ELR (cell line): ENCODE measurements at regions not wholly inside any gene's neighbourhood (a gene's known extent, or its start where the extent isn't known, plus 50 kb on each side); places are given as distances from the start of the nearest gene placed in this dataset.
A peak's percentile ranks its signal among the peaks of the same experiment; 100 is the strongest.
"Not testable (repeated sequence)": the region's sequence is repeated elsewhere in the genome, so short reads cannot be mapped to it uniquely, and the experiment has no call there.

Experiments
- DNase-seq: peaks from one replicate; pipeline ENCODE4 v3.0.0-alpha.2; 2015; ENCODE audit warnings: low read depth

DNA sequence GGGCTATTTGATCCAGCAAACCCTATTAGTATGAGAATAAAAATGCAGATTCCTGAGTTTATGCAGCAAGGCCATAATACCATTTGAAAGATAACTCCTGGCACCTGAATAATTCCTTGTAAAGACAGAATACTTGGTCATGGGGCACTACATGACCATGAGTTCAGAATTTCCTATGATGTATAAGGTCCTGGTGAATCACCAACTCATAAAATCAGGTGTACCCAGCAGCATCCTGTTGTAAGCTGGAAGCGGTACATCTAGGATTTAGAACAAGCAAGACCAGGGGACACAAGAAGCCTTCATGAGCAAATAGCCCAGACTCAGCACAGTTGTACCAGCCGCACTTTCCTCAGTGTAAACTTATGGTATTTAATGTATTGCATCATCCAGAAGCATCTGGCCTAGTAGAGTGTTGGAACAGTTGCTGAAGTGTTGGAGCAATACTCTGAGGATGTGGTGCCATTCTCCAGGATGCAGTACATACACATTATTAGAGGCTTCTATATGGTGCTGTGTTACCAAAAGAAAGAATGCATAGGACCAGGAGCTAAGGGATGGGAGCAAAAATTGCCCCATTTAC, 233.4 kb downstream of the SQOR start:
- DNase-seq = no peak

DNA sequence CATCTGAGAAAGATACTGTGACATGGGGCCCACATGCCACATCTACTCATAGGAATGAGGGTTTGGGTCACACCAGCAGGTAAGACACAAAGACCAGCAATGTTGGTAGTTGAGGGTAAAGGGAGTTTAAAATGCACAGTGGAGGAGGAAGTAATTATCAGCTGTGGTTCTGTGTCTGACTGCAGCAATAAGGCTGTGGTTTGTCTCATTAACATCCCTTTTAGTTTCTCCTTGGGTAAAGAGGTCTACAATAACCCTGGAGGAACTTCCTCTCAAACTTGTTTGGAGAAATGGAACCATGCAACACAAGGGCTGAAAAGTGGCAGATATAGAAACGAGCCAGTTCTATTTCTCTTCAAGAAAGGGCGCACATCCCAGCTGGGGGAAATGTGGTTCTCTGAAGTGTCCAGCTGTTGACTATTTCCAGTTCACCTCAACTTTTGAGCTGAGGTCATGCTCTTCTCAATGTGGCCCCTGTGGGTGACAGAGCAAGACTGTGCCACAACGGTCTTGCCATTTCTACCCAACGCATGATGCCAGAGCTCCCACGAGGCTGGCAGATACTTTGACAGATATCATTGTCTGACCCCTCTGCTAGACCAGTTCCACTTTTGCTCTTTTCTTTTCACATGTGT, 234.3 kb downstream of the SQOR start:
- no peak for DNase-seq

DNA sequence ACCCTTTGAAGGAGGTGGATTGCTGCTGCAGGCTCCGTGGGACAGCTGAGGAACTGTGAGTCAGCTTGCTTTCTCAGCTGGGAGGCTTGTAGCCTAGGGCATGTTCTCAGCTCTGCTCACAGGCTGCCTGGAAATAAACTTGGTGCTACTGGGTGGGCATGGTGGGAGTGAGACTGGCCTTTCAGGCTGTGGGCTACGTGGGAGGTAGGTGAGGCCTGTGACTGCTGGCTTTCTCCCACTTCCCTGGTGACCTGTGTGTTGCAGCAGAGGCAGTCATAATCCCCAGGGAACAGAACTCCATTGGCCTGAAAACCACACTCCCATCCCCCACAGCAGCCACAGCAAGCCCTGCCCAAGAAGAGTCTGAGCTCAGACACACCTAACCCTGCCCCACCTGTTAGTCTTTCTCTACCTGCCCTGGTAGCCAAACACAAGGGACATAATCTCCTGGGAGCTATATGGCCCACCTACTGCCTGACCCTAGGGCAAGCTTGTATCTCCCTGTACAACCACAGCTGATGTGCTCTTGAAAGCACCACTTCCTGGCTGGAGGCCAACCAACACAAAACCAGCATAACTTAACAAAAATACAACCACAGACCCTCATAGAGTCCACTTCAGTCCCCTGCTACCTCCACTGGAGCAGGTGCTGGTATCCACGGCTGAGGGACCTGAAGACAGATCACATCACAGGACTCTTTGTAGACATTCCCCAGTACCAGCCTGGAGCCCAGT, 236.5 kb downstream of the SQOR start:
- DNase-seq = peak; percentile 12

- DNase-seq = no peak
These were observed 239.0 kb downstream of the SQOR start for GRCh38 chr15:45873781-45874180.

DNA sequence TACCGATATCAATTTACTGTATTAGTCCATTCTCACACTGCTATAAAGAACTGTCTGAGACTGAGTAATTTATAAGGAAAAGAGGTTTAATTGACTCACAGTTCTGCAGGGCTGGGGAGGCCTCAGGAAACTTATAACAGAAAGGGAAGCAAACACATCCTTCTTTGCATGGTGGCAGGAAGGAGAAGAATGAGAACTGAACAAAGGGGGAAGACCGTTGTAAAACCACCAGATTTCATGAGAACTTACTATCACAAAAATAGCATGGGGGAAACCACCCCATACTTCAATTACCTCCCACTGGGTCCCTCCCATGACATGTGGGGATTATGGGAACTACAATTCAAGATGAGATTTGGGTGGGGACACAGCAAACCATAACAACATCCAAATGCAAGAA, 239.7 kb downstream of the SQOR start:
- DNase-seq = not testable (repeated sequence)

- DNase-seq = no peak
These were observed 249.5 kb downstream of the SQOR start for GRCh38 chr15:45884289-45884688.

GRCh38 chr15:45884755-45885445, 250.1 kb downstream of the SQOR start:
- no peak for DNase-seq

DNA sequence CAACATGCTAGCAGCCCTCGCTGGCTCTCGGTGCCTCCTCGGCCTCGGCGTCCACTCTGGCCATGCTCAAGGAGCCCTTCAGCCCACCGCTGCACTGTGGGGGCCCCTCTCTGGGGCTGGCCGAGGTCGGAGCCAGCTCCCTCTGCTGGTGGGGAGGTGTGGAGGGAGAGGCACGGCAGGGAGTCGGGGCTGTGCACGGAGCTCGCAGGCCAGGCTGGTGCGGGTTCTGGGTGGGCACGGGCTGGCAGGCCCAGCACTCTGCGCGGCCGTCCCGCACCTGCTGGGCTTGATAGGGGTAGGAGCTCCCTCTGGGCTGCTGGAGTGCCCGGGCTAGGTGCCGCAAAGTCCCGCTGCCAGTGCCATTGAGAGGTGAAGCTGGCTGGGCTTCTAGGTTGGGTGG, 251.0 kb downstream of the SQOR start:
- DNase-seq = no peak

DNA sequence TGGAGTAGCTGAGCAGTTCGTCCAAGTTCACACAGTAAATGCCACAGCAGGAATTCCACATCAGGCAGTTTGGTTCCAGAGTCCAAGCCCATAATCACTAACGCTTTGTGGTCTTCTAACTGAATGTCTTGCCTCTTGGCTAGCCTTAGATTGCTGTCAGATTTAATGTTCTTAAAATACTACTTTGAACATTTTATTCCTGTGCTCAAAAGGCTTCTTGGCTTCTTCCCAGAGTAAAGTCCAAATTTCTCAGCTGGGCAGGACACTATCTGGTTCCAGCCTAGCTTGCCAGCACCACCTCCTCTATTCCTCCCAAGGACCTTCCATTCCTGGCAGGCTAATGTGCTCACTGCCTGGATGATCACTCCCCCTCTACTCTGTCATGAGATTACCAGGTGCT, 256.9 kb downstream of the SQOR start:
- DNase-seq = no peak

DNA sequence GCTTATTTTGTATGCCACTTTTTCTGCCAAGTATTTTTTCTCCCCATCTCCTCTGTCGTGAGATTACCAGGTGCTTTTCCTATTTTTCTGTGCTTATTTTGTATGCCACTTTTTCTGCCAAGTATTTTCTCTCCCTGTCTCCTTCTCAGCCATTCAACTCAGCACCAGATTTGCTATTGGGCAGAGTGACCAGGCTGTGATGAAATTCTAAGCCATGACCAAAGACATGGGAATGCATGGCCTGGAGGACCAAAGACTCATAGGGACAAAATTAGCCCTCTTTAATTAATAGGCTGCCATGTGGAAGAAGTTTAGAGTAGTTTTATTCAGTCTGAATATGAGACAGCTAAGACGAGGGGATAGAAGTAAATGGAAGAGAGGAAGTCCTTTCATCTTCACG, 257.4 kb downstream of the SQOR start:
- DNase-seq = no peak

DNA sequence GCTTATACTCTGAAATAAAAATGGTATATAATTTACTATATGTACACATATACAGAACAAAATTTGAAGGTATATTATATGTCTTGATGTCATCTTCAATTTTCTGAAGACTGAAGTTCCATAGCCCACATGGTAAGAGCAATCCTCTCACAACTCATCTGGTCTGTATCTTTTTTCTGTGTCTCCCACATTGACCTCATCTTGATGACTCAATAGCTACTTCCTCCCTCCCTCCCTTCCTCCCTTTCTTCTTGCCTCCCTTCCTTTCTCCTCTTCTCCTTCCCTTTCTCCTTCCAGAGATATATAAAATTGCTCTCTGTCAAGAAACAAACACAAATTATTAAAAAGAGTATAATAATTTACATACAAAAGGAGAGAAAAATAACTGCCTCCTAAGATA, 268.5 kb downstream of the SQOR start:
- DNase-seq = no peak

- DNase-seq = no peak
These were observed 269.2 kb downstream of the SQOR start for GRCh38 chr15:45904019-45904418.

DNA sequence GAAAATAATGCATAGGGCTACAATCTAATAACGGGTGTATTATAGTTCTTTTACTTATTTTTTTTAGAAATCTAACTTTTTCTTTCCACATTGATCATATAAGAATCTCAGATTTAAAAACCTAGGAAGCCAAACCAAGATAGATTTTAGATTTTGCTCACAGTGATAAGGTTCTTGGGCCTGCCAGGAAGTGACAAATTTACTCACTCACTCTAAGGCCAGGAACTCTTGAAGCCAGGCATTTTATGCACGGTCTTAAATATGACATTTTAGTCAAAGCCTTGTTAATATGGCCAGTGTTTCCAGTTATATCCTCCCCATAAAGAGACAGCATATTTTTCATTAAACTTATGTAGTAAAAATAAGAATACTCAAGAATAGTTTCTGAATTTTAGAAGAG, 271.4 kb downstream of the SQOR start:
- no peak for DNase-seq

GRCh38 chr15:45910671-45911070, 275.8 kb downstream of the SQOR start:
- no peak for DNase-seq

DNA sequence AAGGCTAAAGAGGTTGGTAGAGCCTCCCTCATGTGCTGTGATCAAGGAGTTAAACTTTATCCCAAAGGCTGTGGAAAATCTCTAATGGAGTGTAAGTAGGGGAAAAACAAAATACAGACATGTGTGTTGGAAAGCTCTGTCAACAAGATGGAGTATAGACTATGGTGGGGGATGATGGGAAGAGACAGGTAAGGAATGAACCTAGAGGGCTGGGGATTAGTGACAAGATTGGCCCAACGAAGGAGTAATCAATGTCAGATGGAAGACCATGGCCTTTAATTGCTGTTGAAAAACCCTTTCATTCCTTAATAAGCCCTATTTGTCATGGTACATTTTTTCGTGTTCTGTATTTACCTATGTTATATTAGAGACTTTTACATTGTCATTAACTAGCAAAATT, 278.6 kb downstream of the SQOR start:
- DNase-seq = no peak

- no peak for DNase-seq
These were observed 279.6 kb downstream of the SQOR start for GRCh38 chr15:45914425-45914824.

- DNase-seq = no peak
These were observed 284.0 kb downstream of the SQOR start for GRCh38 chr15:45918839-45919238.

GRCh38 chr15:45919806-45920205, 285.0 kb downstream of the SQOR start:
- DNase-seq = peak; percentile 65

DNA sequence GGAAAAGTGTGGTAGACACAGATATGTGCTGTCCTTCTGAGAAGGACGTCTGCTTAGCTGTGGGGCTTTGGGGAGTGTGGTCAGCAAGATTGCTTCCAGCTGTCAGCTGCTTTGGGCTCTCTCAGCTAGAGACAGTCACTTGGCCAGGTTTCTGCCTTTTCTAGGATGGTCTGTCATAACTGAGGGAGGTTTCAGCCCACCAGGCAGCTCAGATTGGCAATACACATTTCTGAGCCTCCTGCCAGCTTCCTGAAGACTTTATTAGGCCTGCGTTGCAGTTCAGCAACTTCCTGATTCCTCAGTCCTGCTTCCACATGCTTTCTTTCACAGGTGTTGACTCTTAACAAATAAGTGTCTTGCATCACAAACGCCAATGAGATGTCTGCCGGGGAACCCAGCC, 286.5 kb downstream of the SQOR start:
- no peak for DNase-seq

DNA sequence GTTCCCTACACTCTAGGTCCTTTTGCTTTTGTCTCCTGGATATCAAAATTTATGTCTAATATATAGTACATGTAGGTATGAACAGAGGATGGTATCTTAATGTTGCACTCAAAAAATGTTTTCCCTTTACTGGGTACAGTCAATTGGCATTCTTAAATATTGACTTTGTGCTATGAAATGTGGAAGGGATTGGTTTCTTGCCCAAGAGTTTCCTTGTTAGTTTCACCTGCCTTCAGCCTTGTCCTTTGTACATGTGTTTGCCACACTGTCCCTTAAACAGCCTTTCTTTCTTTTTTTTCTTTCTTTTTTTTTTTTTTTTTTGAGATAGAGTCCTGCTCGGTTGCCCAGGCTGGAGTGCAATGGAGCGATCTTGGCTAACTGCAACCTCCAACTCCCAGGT, 287.1 kb downstream of the SQOR start:
- DNase-seq = no peak

DNA sequence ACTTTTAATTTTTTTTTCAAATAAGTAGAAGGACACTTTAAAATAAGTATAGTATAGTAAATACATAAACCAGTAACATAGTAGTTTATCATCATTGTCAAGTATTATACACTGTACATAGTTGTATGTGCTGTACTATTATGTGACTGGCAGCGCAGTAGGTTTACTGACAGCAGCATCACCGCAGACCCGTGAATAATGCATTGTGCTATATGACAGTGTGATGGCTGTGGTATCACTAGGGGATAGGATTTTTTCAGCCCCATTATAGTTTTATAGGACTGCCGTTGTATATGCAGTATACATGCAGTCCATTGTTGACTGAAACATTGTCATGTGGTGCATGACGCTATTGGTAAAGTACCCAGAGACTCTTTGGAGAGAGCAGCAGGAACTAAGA, 306.5 kb downstream of the SQOR start:
- no peak for DNase-seq

GRCh38 chr15:45943240-45943639, 308.4 kb downstream of the SQOR start:
- no peak for DNase-seq

GRCh38 chr15:45946111-45946510, 311.3 kb downstream of the SQOR start:
- DNase-seq = no peak
